Nephron (organoid): ENCODE measurements at regions not wholly inside any gene's neighbourhood (a gene's known extent, or its start where the extent isn't known, plus 50 kb on each side); places are given as distances from the start of the nearest gene placed in this dataset.

Source experiments
- H3K27ac Mint-ChIP-seq, 3 experiments: 2 replicates each; pipeline ENCODE4 v1.8.0; 2020; ENCODE audit warnings: mixed read lengths in 3 of 3, mild to moderate bottlenecking in 2 of 3, moderate library complexity in 1 of 3
- H3K27me3 Mint-ChIP-seq: 2 replicates; pipeline ENCODE4 v1.8.0; 2021; ENCODE audit warnings: low read depth, mild to moderate bottlenecking, moderate library complexity, mixed read lengths
- H3K36me3 Mint-ChIP-seq: 2 replicates; pipeline ENCODE4 v1.8.0; 2020; ENCODE audit warnings: low read depth, mixed read lengths
- H3K4me1 Mint-ChIP-seq: 2 replicates; pipeline ENCODE4 v1.8.0; 2020; ENCODE audit warnings: mixed read lengths
- H3K4me3 Mint-ChIP-seq, 3 experiments: 2 replicates each; pipeline ENCODE4 v1.8.0; 2020; ENCODE audit warnings: mild to moderate bottlenecking in 3 of 3, mixed read lengths in 3 of 3, moderate library complexity in 2 of 3
- H3K9me3 Mint-ChIP-seq: 2 replicates; pipeline ENCODE4 v1.8.0; 2020; ENCODE audit warnings: mixed read lengths
- CTCF ChIP-seq, 3 experiments: fragments of 200-600 bp; sonication (generic); IDR thresholded peaks; one replicate each; pipeline ENCODE4 v1.5.0; 2021; ENCODE audit warnings: antibody characterized with exemption in 3 of 3; ENCODE audit not compliant: unreplicated experiment in 3 of 3

- no peak for TF ChIP-seq CTCF (IDR thresholded peaks at IDR 0.05; ENCODE audit: unreplicated experiment in 3 of 3)
- no peaks in the 10 kb centered on the region for H3K27me3 Mint-ChIP-seq
- no peaks in the 10 kb centered on the region for H3K9me3 Mint-ChIP-seq
- H3K4me3 Mint-ChIP-seq = no peak overlapping the region
- no peaks in the 10 kb centered on the region for H3K4me1 Mint-ChIP-seq
- H3K27ac Mint-ChIP-seq = no peak overlapping the region
- H3K36me3 Mint-ChIP-seq = no peaks in the 10 kb centered on the region
Observed at GRCh38 chr5:114249823-114250222, 112.0 kb upstream of the KCNN2 start.

GRCh38 chr5:114250536-114250935 lies 111.3 kb upstream of the KCNN2 start:
- H3K9me3 Mint-ChIP-seq = no peaks in the 10 kb centered on the region
- H3K36me3 Mint-ChIP-seq = no peaks in the 10 kb centered on the region
- no peak for TF ChIP-seq CTCF (IDR thresholded peaks at IDR 0.05; ENCODE audit: unreplicated experiment in 3 of 3)
- no peak overlapping the region for H3K27ac Mint-ChIP-seq
- no peaks in the 10 kb centered on the region for H3K4me1 Mint-ChIP-seq
- no peaks in the 10 kb centered on the region for H3K27me3 Mint-ChIP-seq
- no peak overlapping the region for H3K4me3 Mint-ChIP-seq

GRCh38 chr5:114252226-114252625 lies 109.6 kb upstream of the KCNN2 start:
- no peak overlapping the region for H3K4me3 Mint-ChIP-seq
- no peaks in the 10 kb centered on the region for H3K4me1 Mint-ChIP-seq
- H3K36me3 Mint-ChIP-seq = no peaks in the 10 kb centered on the region
- H3K27ac Mint-ChIP-seq = no peak overlapping the region
- H3K9me3 Mint-ChIP-seq = no peaks in the 10 kb centered on the region
- no peaks in the 10 kb centered on the region for H3K27me3 Mint-ChIP-seq
- no peak for TF ChIP-seq CTCF (IDR thresholded peaks at IDR 0.05; ENCODE audit: unreplicated experiment in 3 of 3)

GRCh38 chr5:114255260-114255659 lies 106.6 kb upstream of the KCNN2 start:
- no peaks in the 10 kb centered on the region for H3K27me3 Mint-ChIP-seq
- no peaks in the 10 kb centered on the region for H3K9me3 Mint-ChIP-seq
- TF ChIP-seq CTCF (IDR thresholded peaks at IDR 0.05; ENCODE audit: unreplicated experiment in 3 of 3) = no peak

DNA sequence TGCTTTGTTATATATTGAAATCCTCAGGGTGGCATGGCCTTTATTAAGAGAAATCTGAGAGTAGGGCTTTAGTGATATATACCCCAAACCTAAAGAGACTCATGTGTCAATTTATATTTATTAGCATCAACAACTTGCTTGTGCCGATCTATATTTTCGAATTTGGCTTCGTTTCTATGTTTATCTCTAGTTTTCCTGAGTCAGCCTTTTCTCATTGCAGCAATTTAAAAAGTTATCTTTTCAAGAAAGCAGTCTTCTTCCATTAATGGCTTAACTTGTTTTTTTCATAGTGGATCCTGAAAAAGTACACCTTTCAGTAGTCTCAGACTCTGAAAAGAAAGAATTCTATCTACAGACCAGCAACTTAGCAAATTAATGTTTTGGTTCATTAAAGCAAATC lies 99.9 kb upstream of the KCNN2 start:
- H3K36me3 Mint-ChIP-seq = no peaks in the 10 kb centered on the region
- H3K27me3 Mint-ChIP-seq = no peaks in the 10 kb centered on the region
- no peak for TF ChIP-seq CTCF (IDR thresholded peaks at IDR 0.05; ENCODE audit: unreplicated experiment in 3 of 3)
- no peak overlapping the region for H3K4me3 Mint-ChIP-seq
- H3K4me1 Mint-ChIP-seq = no peaks in the 10 kb centered on the region
- H3K9me3 Mint-ChIP-seq = no peaks in the 10 kb centered on the region
- no peak overlapping the region for H3K27ac Mint-ChIP-seq

More at GRCh38 chr5:114255260-114255659, 106.6 kb upstream of the KCNN2 start:
- Mint-ChIP-seq H3K27ac (no peak overlapping the region), H3K36me3 (no peaks in the 10 kb centered on the region), H3K4me1 (no peaks in the 10 kb centered on the region), H3K4me3 (no peak overlapping the region)

- Mint-ChIP-seq H3K36me3 (no peaks in the 10 kb centered on the region), H3K27me3 (no peaks in the 10 kb centered on the region), H3K9me3 (no peaks in the 10 kb centered on the region), H3K27ac (no peak overlapping the region), H3K4me3 (no peak overlapping the region), H3K4me1 (no peaks in the 10 kb centered on the region)
- no peak for TF ChIP-seq CTCF (IDR thresholded peaks at IDR 0.05; ENCODE audit: unreplicated experiment in 3 of 3)
Observed at GRCh38 chr5:114265432-114266060, 96.3 kb upstream of the KCNN2 start.
